GM18511 (cell line): ENCODE measurements at regions not wholly inside any gene's neighbourhood (a gene's known extent, or its start where the extent isn't known, plus 50 kb on each side); places are given as distances from the start of the nearest gene placed in this dataset.
A peak's percentile ranks its signal among the peaks of the same experiment; 100 is the strongest.
"Not testable (repeated sequence)": the region's sequence is repeated elsewhere in the genome, so short reads cannot be mapped to it uniquely, and the experiment has no call there.

Source experiments
- ATAC-seq: cut with Tn5 transposase; IDR thresholded peaks from one replicate; pipeline ENCODE4 v1.9.1; 2021; ENCODE audit warnings: mild to moderate bottlenecking, moderate library complexity; ENCODE audit not compliant: unreplicated experiment

- ATAC-seq: no peak
These were observed 244.5 kb upstream of the ANKRD30A start for GRCh38 chr10:36880898-36881297.

GRCh38 chr10:36872702-36873393 is 252.6 kb upstream of the ANKRD30A start:
- ATAC-seq: peak; percentile 93

GRCh38 chr10:36840788-36841187 is 284.6 kb upstream of the ANKRD30A start:
- ATAC-seq: no peak

- no peak for ATAC-seq
These were observed 288.0 kb upstream of the ANKRD30A start for GRCh38 chr10:36837416-36837815.

- ATAC-seq: no peak
These were observed 305.6 kb upstream of the ANKRD30A start for GRCh38 chr10:36819781-36820180.

GRCh38 chr10:36817898-36818297 is 307.5 kb upstream of the ANKRD30A start:
- no peak for ATAC-seq

- ATAC-seq: no peak
These were observed 316.6 kb upstream of the ANKRD30A start for GRCh38 chr10:36808625-36809362.

GRCh38 chr10:36803229-36803628 is 322.2 kb upstream of the ANKRD30A start:
- ATAC-seq: no peak

GRCh38 chr10:36802490-36803153 is 322.8 kb upstream of the ANKRD30A start:
- no peak for ATAC-seq

GRCh38 chr10:36801660-36802059 is 323.7 kb upstream of the ANKRD30A start:
- no peak for ATAC-seq

- no peak for ATAC-seq
These were observed 330.4 kb upstream of the ANKRD30A start for GRCh38 chr10:36794981-36795380.

GRCh38 chr10:36789974-36790373 is 335.4 kb upstream of the ANKRD30A start:
- ATAC-seq: no peak

GRCh38 chr10:36788152-36788551 is 337.2 kb upstream of the ANKRD30A start:
- ATAC-seq: no peak

GRCh38 chr10:36783400-36783799 is 342.0 kb upstream of the ANKRD30A start:
- no peak for ATAC-seq

- ATAC-seq: no peak
These were observed 343.8 kb upstream of the ANKRD30A start for GRCh38 chr10:36781570-36781969.

GRCh38 chr10:36780158-36780557 is 345.2 kb upstream of the ANKRD30A start:
- ATAC-seq: no peak

- no peak for ATAC-seq
These were observed 346.1 kb upstream of the ANKRD30A start for GRCh38 chr10:36779238-36779846.

GRCh38 chr10:36778651-36779050 is 346.7 kb upstream of the ANKRD30A start:
- ATAC-seq: no peak

GRCh38 chr10:36773652-36774051 is 351.7 kb upstream of the ANKRD30A start:
- no peak for ATAC-seq

- no peak for ATAC-seq
These were observed 353.7 kb upstream of the ANKRD30A start for GRCh38 chr10:36771725-36772124.

- not testable (repeated sequence) for ATAC-seq
These were observed 355.7 kb upstream of the ANKRD30A start for GRCh38 chr10:36769741-36770140.
